OCI-LY7 (cell line): ENCODE measurements at regions not wholly inside any gene's neighbourhood (a gene's known extent, or its start where the extent isn't known, plus 50 kb on each side); places are given as distances from the start of the nearest gene placed in this dataset.

Source experiments
- BruUV-seq: library from RNA; stranded (reverse); fragments of 400-500 nt; replicated peaks from 2 replicates; lab custom pipeline; 2021; lab: Mats Ljungman, UMichigan
- CTCF ChIA-PET: fragments of 300-600 bp; sonication (Branson Sonifier 250); formaldehyde crosslinking; loops from one replicate; lab custom pipeline; 2022; ENCODE audit warnings: antibody characterized with exemption; ENCODE audit not compliant: unreplicated experiment; lab: Charles Lee
- POLR2A ChIA-PET: fragments of 300-600 bp; sonication (Branson Sonifier 250); formaldehyde crosslinking; loops from one replicate; lab custom pipeline; 2022; ENCODE audit warnings: antibody characterized with exemption; lab: Charles Lee
- DNase-seq: peaks from one replicate; pipeline ENCODE4 v3.0.0-alpha.2; 2015; ENCODE audit warnings: low spot score
- H2AFZ ChIP-seq: fragments of 200-600 bp; sonication (generic), shearing (Covaris generic); 2 replicates; pipeline ENCODE4 v1.6.1; 2014; ENCODE audit warnings: mild to moderate bottlenecking, antibody characterized with exemption, low read length, moderate library complexity
- H3K27ac ChIP-seq: fragments of 200-600 bp; sonication (generic); 2 replicates; pipeline ENCODE4 v1.5.1; 2014; ENCODE audit warnings: mixed run types, low read depth, mild to moderate bottlenecking, moderate library complexity, low read length, inconsistent platforms; ENCODE audit not compliant: poor library complexity, severe bottlenecking
- H3K36me3 ChIP-seq: fragments of 200-600 bp; sonication (generic); 2 replicates; pipeline ENCODE4 v1.6.1; 2014; ENCODE audit warnings: mild to moderate bottlenecking, antibody characterized with exemption, low read length, moderate library complexity, mixed read lengths; ENCODE audit not compliant: insufficient read depth
- H3K4me1 ChIP-seq: fragments of 200-600 bp; sonication (generic); 2 replicates; pipeline ENCODE4 v1.5.1; 2014; ENCODE audit warnings: mild to moderate bottlenecking, low read length; ENCODE audit not compliant: insufficient read depth, poor library complexity, severe bottlenecking
- H3K4me2 ChIP-seq: fragments of 200-600 bp; sonication (generic); 2 replicates; pipeline ENCODE4 v1.6.1; 2014; ENCODE audit warnings: mild to moderate bottlenecking, low read length
- H3K4me3 ChIP-seq: fragments of 200-600 bp; sonication (generic); 2 replicates; pipeline ENCODE4 v1.5.1; 2014; ENCODE audit warnings: mild to moderate bottlenecking, low read depth, low read length; ENCODE audit not compliant: poor library complexity, severe bottlenecking
- H3K79me2 ChIP-seq: fragments of 200-600 bp; sonication (generic); 2 replicates; pipeline ENCODE4 v1.6.1; 2016; ENCODE audit warnings: low read depth, mild to moderate bottlenecking, low read length, moderate library complexity, mixed read lengths; ENCODE audit not compliant: insufficient read depth
- H3K9me2 ChIP-seq: fragments of 200-600 bp; sonication (generic); 2 replicates; pipeline ENCODE4 v1.6.1; 2016; ENCODE audit warnings: mild to moderate bottlenecking, low read length, mixed read lengths; ENCODE audit not compliant: insufficient read depth
- H3K9me3 ChIP-seq: fragments of 200-600 bp; sonication (generic); 2 replicates; pipeline ENCODE4 v1.6.1; 2014; ENCODE audit warnings: mild to moderate bottlenecking, mixed run types, low read length, mixed read lengths
- H4K20me1 ChIP-seq: fragments of 200-600 bp; sonication (generic); 2 replicates; pipeline ENCODE4 v1.6.1; 2014; ENCODE audit warnings: mild to moderate bottlenecking, antibody characterized with exemption, low read length, moderate library complexity, mixed read lengths; ENCODE audit not compliant: insufficient read depth
- EZH2phosphoT487 ChIP-seq: fragments of 200-600 bp; sonication (generic); IDR thresholded peaks from 2 replicates; pipeline ENCODE4 v1.6.1; 2018; ENCODE audit warnings: low read depth, borderline replicate concordance, mild to moderate bottlenecking, mixed run types, antibody characterized with exemption, low read length, moderate library complexity, mixed read lengths
- intact Hi-C: fragments of 100-400 bp; cut with micrococcal nuclease; formaldehyde crosslinking; loops from one replicate; pipeline ENCODE4 v1.10.0; 2022; ENCODE audit not compliant: unreplicated experiment
- TF ChIP-seq, protein P1 (sequence below): fragments of 200-600 bp; sonication (generic); conservative IDR thresholded peaks from 2 replicates; pipeline ENCODE4 v1.5.1; 2014; ENCODE audit warnings: mild to moderate bottlenecking, antibody characterized with exemption, low read length, moderate library complexity, mixed read lengths

DNA sequence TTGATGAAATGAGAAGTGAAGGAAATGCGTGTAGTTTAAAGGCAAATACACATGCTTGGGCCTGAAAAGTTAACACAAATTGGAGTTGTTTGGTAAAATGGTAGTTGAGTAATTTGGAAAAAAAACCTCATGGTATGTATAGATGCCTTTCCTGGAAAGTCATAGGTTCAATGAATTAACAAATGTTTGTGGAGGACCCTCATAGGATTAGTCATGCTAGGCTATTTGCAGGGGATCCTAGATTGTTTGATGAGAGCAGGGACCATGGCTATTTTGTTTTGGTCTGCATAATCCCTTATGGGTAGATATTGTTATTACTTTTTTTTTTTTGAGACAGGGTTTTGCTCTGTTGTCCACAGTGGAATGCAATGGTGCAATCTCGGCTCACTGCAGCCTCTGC lies 93.5 kb upstream of the NR3C1 start:
- TF ChIP-seq, protein P1, sequence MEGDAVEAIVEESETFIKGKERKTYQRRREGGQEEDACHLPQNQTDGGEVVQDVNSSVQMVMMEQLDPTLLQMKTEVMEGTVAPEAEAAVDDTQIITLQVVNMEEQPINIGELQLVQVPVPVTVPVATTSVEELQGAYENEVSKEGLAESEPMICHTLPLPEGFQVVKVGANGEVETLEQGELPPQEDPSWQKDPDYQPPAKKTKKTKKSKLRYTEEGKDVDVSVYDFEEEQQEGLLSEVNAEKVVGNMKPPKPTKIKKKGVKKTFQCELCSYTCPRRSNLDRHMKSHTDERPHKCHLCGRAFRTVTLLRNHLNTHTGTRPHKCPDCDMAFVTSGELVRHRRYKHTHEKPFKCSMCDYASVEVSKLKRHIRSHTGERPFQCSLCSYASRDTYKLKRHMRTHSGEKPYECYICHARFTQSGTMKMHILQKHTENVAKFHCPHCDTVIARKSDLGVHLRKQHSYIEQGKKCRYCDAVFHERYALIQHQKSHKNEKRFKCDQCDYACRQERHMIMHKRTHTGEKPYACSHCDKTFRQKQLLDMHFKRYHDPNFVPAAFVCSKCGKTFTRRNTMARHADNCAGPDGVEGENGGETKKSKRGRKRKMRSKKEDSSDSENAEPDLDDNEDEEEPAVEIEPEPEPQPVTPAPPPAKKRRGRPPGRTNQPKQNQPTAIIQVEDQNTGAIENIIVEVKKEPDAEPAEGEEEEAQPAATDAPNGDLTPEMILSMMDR, result no peak
- TF ChIP-seq EZH2phosphoT487, result no peak
- ChIA-PET CTCF (no interaction called here), POLR2A (interaction anchor here (1.1 to 1.4 kb wide), 2 partner anchors 12 to 24 kb away, joined by 3 to 5 read pairs; no protein-coding TSS in a partner anchor)
- Histone ChIP-seq H4K20me1 (no peaks in the 10 kb centered on the region), H3K9me3 (no peaks in the 10 kb centered on the region), H3K9me2 (no peaks in the 10 kb centered on the region), H3K4me3 (no peak overlapping the region), H2AFZ (no peak overlapping the region), H3K4me1 (no peaks in the 10 kb centered on the region), H3K36me3 (no peaks in the 10 kb centered on the region), H3K79me2 (no peaks in the 10 kb centered on the region), H3K4me2 (no peak overlapping the region), H3K27ac (no peak overlapping the region)
- intact Hi-C loops, result no loop called here
- no TSS peak for BruUV-seq
- DNase-seq, result no peak

- Histone ChIP-seq H3K27ac (no peak overlapping the region), H2AFZ (no peak overlapping the region), H3K9me3 (no peaks in the 10 kb centered on the region), H3K4me3 (no peak overlapping the region), H4K20me1 (no peaks in the 10 kb centered on the region), H3K4me1 (no peaks in the 10 kb centered on the region), H3K9me2 (no peaks in the 10 kb centered on the region), H3K4me2 (no peak overlapping the region), H3K36me3 (no peaks in the 10 kb centered on the region), H3K79me2 (no peaks in the 10 kb centered on the region)
- BruUV-seq, result no TSS peak
- DNase-seq, result no peak
- no peak for TF ChIP-seq EZH2phosphoT487
- TF ChIP-seq, protein P1, result no peak
- ChIA-PET CTCF (no interaction called here), POLR2A (interaction anchor here (1.4 to 1.5 kb wide), 2 partner anchors 11 to 13 kb away, joined by 3 to 5 read pairs; no protein-coding TSS in a partner anchor)
- intact Hi-C loops, result no loop called here
Observed at GRCh38 chr5:143495821-143496275, 92.4 kb upstream of the NR3C1 start.

DNA sequence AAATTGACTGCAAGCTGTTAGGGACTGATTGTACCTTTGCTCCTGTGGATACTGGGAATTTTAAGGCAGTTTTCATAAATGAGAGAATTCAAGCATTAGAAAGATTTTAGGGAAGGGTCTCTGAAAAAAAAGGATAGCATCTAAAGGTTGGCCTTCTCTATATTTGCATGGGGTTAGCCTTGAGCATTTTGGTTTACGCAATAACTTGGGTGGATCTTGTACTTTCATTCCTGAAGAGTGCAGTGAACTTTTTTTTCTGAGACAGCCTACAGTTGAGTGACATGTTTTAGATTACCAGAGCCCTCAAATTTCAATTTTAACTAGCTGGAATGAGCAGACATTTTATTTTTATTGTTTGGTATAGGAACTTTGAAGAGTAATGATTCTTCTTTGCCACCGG lies 91.6 kb upstream of the NR3C1 start:
- Histone ChIP-seq H3K9me3 (no peaks in the 10 kb centered on the region), H3K36me3 (no peaks in the 10 kb centered on the region), H3K9me2 (no peaks in the 10 kb centered on the region), H3K4me3 (no peak overlapping the region), H3K4me2 (no peak overlapping the region), H3K4me1 (no peaks in the 10 kb centered on the region), H3K27ac (no peak overlapping the region), H2AFZ (no peak overlapping the region), H3K79me2 (no peaks in the 10 kb centered on the region), H4K20me1 (no peaks in the 10 kb centered on the region)
- POLR2A ChIA-PET, result interaction anchor here (1.0 to 1.5 kb wide), 2 partner anchors 12 to 66 kb away, joined by 3 read pairs; no protein-coding TSS in a partner anchor
- intact Hi-C loops, result no loop called here
- no peak for TF ChIP-seq EZH2phosphoT487
- TF ChIP-seq, protein P1, result no peak
- CTCF ChIA-PET, result no interaction called here
- DNase-seq, result no peak
- BruUV-seq, result no TSS peak
